ENCODE measurements at regions not wholly inside any gene's neighbourhood (a gene's known extent, or its start where the extent isn't known, plus 50 kb on each side); places are given as distances from the start of the nearest gene placed in this dataset.

DNA sequence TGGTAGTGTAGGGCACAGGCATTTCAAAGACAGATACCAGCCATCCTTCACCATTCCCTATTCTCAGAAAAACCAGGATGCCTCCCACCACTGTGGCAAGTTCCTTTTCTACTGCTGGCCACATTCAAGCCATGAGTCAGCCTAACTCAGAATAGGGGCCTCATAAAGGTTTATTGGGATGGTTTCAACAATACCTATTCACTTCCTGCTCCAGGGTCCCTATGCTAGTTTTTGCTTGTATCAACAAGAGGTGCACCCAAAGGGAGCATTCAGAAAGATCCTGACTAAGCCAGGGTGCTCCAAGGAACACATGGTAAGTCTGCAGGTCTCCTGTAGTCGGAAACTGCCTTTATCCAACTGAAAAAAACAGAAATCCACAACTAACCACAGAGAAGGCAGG is 76.9 kb upstream of the EGR2 start:
- TF ChIP-seq, protein P1, sequence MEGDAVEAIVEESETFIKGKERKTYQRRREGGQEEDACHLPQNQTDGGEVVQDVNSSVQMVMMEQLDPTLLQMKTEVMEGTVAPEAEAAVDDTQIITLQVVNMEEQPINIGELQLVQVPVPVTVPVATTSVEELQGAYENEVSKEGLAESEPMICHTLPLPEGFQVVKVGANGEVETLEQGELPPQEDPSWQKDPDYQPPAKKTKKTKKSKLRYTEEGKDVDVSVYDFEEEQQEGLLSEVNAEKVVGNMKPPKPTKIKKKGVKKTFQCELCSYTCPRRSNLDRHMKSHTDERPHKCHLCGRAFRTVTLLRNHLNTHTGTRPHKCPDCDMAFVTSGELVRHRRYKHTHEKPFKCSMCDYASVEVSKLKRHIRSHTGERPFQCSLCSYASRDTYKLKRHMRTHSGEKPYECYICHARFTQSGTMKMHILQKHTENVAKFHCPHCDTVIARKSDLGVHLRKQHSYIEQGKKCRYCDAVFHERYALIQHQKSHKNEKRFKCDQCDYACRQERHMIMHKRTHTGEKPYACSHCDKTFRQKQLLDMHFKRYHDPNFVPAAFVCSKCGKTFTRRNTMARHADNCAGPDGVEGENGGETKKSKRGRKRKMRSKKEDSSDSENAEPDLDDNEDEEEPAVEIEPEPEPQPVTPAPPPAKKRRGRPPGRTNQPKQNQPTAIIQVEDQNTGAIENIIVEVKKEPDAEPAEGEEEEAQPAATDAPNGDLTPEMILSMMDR (IDR thresholded peaks at IDR 0.05) = no peak
- no peak for TF ChIP-seq POLR2A (IDR thresholded peaks at IDR 0.05)
